Testis (tissue), 2 donors: ENCODE measurements at regions not wholly inside any gene's neighbourhood (a gene's known extent, or its start where the extent isn't known, plus 50 kb on each side); places are given as distances from the start of the nearest gene placed in this dataset.

ENCODE experiments used
- POLR2A ChIP-seq: fragments of 450-650 bp; IDR thresholded peaks from one replicate; pipeline ENCODE4 v1.6.1; 2017; ENCODE audit warnings: antibody characterized with exemption, mild to moderate bottlenecking, moderate library complexity
- TF ChIP-seq, protein P1 (sequence below), 3 experiments: fragments of 450-650 bp in 2 of 3; fragments of 200-600 bp in 1 of 3; sonication (generic) in 1 of 3; IDR thresholded peaks; one replicate each; pipeline ENCODE4 v1.5.1; 2016 to 2019; ENCODE audit warnings: antibody characterized with exemption in 3 of 3, mild to moderate bottlenecking in 2 of 3, moderate library complexity in 1 of 3

DNA sequence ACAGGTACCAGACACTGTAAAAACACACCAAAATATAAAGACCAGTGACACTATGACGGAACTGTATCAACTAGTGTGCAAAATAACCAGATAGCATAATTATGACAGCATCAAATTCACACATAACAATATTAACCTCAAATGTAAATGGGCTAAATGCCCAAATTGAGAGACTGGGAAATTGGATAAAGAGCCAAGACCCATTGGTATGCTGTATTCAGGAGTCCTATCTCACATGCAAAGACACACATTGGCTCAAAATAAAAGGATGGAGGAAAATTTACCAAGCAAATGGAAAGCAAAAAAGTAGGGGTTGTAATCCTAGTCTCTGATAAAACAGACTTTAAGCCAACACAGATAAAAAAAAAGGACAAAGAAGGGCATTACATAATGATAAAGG is 416.3 kb upstream of the ZNF608 start:
- TF ChIP-seq POLR2A, result no peak
- TF ChIP-seq, protein P1, sequence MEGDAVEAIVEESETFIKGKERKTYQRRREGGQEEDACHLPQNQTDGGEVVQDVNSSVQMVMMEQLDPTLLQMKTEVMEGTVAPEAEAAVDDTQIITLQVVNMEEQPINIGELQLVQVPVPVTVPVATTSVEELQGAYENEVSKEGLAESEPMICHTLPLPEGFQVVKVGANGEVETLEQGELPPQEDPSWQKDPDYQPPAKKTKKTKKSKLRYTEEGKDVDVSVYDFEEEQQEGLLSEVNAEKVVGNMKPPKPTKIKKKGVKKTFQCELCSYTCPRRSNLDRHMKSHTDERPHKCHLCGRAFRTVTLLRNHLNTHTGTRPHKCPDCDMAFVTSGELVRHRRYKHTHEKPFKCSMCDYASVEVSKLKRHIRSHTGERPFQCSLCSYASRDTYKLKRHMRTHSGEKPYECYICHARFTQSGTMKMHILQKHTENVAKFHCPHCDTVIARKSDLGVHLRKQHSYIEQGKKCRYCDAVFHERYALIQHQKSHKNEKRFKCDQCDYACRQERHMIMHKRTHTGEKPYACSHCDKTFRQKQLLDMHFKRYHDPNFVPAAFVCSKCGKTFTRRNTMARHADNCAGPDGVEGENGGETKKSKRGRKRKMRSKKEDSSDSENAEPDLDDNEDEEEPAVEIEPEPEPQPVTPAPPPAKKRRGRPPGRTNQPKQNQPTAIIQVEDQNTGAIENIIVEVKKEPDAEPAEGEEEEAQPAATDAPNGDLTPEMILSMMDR (IDR thresholded peaks at IDR 0.05), result no peak
